SU-DHL-6 (cell line): ENCODE measurements at regions not wholly inside any gene's neighbourhood (a gene's known extent, or its start where the extent isn't known, plus 50 kb on each side); places are given as distances from the start of the nearest gene placed in this dataset.

Experiments
- H2AFZ ChIP-seq: fragments of 200-600 bp; sonication (generic); 2 replicates; pipeline ENCODE4 v1.6.1; 2014; ENCODE audit warnings: low read depth, mild to moderate bottlenecking, moderate library complexity, mixed read lengths, antibody characterized with exemption, low read length; ENCODE audit not compliant: severe bottlenecking
- H3F3A ChIP-seq: fragments of 200-600 bp; shearing (Covaris generic); 2 replicates; pipeline ENCODE4 v1.6.0; 2016; ENCODE audit warnings: antibody characterized with exemption, mild to moderate bottlenecking; ENCODE audit not compliant: insufficient read depth
- H3K27ac ChIP-seq: fragments of 200-600 bp; sonication (generic); 2 replicates; pipeline ENCODE4 v1.5.1; 2016; ENCODE audit warnings: low read depth, mild to moderate bottlenecking, low read length, moderate library complexity, mixed read lengths
- H3K27me3 ChIP-seq: fragments of 200-600 bp; sonication (generic), shearing (Covaris generic); 2 replicates; pipeline ENCODE4 v1.6.0; 2014; ENCODE audit warnings: mild to moderate bottlenecking, low read length
- H3K36me3 ChIP-seq: fragments of 200-600 bp; sonication (generic); 2 replicates; pipeline ENCODE4 v1.6.1; 2014; ENCODE audit warnings: mild to moderate bottlenecking, low read length, mixed read lengths
- H3K4me2 ChIP-seq: fragments of 300-600, 200-600 bp; shearing (Covaris generic), sonication (generic); 2 replicates; pipeline ENCODE4 v1.6.0; 2014; ENCODE audit warnings: low read length, low read depth, mild to moderate bottlenecking; ENCODE audit not compliant: poor library complexity, severe bottlenecking
- H3K4me3 ChIP-seq: fragments of 200-600 bp; sonication (generic); 2 replicates; pipeline ENCODE4 v1.5.1; 2014; ENCODE audit warnings: antibody characterized with exemption, low read length, mild to moderate bottlenecking, mixed read lengths; ENCODE audit not compliant: insufficient read depth, poor library complexity, severe bottlenecking
- H3K79me2 ChIP-seq: fragments of 200-600 bp; sonication (generic); 2 replicates; pipeline ENCODE4 v1.6.1; 2014; ENCODE audit warnings: mild to moderate bottlenecking, low read length, moderate library complexity; ENCODE audit not compliant: insufficient read depth
- H3K9ac ChIP-seq: fragments of 200-600 bp; sonication (generic); 2 replicates; pipeline ENCODE4 v1.7.0; 2014; ENCODE audit warnings: mild to moderate bottlenecking, low read length
- H3K9me2 ChIP-seq: fragments of 200-600 bp; sonication (generic); replicated peaks from 2 replicates; pipeline ENCODE4 v1.6.1; 2014; ENCODE audit warnings: low read length; ENCODE audit not compliant: insufficient read depth
- H3K9me3 ChIP-seq: fragments of 200-600 bp; sonication (generic); 2 replicates; pipeline ENCODE4 v1.6.1; 2014; ENCODE audit warnings: low read length, mixed read lengths; ENCODE audit not compliant: insufficient read depth
- H4K20me1 ChIP-seq: fragments of 200-600 bp; sonication (generic); 2 replicates; pipeline ENCODE4 v1.6.1; 2014; ENCODE audit warnings: low read depth, mild to moderate bottlenecking, antibody characterized with exemption, low read length, moderate library complexity, mixed read lengths
- EZH2phosphoT487 ChIP-seq: fragments of 200-600 bp; sonication (generic), shearing (Covaris generic); conservative IDR thresholded peaks from 2 replicates; pipeline ENCODE4 v1.6.1; 2018; ENCODE audit warnings: mild to moderate bottlenecking, antibody characterized with exemption, low read length, moderate library complexity, mixed read lengths
- TF ChIP-seq, protein P1 (sequence below): fragments of 200-600 bp; sonication (generic); IDR thresholded peaks from one replicate; pipeline ENCODE4 v1.5.1; 2017; ENCODE audit warnings: antibody characterized with exemption, mild to moderate bottlenecking, low read length, moderate library complexity; ENCODE audit not compliant: insufficient read depth, poor library complexity, severe bottlenecking

DNA sequence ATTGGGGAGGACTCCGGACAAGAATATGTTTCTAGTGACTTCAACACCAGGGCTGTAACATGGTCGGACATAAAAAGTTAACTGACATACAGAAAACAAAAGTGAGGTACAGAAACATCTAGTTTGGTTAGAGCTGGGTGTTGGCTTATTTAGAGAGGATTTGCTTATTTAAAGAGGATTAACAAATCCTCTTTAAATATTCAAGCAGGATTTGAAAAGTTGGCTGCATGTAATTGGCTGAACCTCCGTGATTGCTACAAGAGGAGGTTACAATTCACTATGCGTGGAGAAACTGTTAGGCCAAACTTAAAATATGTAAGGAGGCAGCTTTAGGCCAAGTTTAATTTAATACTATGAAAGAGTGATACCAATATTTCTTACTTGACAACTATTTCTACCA lies 2707.4 kb downstream of the ARAP2 start:
- no peaks in the 10 kb centered on the region for H3K79me2 ChIP-seq
- H3K36me3 ChIP-seq: no peaks in the 10 kb centered on the region
- no peak for TF ChIP-seq EZH2phosphoT487
- TF ChIP-seq, protein P1, sequence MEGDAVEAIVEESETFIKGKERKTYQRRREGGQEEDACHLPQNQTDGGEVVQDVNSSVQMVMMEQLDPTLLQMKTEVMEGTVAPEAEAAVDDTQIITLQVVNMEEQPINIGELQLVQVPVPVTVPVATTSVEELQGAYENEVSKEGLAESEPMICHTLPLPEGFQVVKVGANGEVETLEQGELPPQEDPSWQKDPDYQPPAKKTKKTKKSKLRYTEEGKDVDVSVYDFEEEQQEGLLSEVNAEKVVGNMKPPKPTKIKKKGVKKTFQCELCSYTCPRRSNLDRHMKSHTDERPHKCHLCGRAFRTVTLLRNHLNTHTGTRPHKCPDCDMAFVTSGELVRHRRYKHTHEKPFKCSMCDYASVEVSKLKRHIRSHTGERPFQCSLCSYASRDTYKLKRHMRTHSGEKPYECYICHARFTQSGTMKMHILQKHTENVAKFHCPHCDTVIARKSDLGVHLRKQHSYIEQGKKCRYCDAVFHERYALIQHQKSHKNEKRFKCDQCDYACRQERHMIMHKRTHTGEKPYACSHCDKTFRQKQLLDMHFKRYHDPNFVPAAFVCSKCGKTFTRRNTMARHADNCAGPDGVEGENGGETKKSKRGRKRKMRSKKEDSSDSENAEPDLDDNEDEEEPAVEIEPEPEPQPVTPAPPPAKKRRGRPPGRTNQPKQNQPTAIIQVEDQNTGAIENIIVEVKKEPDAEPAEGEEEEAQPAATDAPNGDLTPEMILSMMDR: no peak
- no peak overlapping the region for H3K27ac ChIP-seq
- H3F3A ChIP-seq: no peaks in the 10 kb centered on the region
- H3K4me2 ChIP-seq: no peak overlapping the region
- H3K9me3 ChIP-seq: no peaks in the 10 kb centered on the region
- no peaks in the 10 kb centered on the region for H3K27me3 ChIP-seq
- no peaks in the 10 kb centered on the region for H3K9me2 ChIP-seq
- no peak overlapping the region for H2AFZ ChIP-seq
- no peak overlapping the region for H3K4me3 ChIP-seq
- no peak overlapping the region for H3K9ac ChIP-seq
- H4K20me1 ChIP-seq: no peaks in the 10 kb centered on the region

DNA sequence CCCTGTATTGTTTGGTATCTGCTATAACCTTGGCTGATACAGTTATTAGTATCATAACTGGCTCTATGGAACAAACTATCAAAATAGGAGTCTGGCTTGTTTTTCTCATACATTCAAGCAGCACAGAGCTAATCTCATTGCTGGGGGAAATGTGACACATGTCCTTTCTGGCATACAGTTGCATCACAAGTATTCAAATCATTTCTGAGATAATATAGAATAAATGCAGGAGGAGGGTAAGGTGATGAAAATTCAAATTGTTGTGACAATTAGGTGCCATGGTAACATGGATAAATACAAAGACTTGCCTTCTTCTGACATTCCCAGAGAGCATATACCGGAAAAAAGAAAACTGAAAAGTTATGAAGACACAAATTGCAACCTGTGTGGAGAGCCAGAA lies 2706.8 kb downstream of the ARAP2 start:
- H3K9ac ChIP-seq: no peak overlapping the region
- TF ChIP-seq EZH2phosphoT487: no peak
- no peaks in the 10 kb centered on the region for H3K27me3 ChIP-seq
- H3K36me3 ChIP-seq: no peaks in the 10 kb centered on the region
- no peaks in the 10 kb centered on the region for H3K9me3 ChIP-seq
- H3K79me2 ChIP-seq: no peaks in the 10 kb centered on the region
- H3F3A ChIP-seq: no peaks in the 10 kb centered on the region
- H3K27ac ChIP-seq: no peak overlapping the region
- no peak overlapping the region for H2AFZ ChIP-seq
- no peaks in the 10 kb centered on the region for H4K20me1 ChIP-seq
- no peaks in the 10 kb centered on the region for H3K9me2 ChIP-seq
- no peak overlapping the region for H3K4me2 ChIP-seq
- H3K4me3 ChIP-seq: no peak overlapping the region

DNA sequence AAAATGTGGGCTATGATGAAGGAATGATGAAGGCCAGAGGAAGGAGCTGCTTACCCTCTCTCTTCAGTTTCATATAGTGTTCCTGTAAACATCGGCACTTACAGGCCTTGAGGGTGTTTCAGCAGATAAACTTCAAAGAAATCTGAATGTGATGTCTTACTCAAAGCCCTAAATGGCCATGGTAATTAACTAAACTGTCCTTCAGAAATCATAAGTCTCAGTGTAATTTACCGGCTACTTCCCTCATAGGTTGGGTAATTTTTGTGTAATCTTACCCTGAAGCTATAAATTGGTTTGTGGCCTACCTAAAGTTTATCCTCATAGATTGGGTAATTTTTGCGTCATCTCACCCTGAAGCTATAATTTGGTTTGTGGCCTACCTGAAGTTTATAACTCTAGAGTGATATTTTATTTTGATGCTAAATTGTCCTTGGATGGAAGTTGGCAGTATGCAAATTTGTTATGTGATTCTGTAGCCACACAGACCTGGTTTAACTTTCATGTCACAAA lies 2700.3 kb downstream of the ARAP2 start:
- no peaks in the 10 kb centered on the region for H3K27me3 ChIP-seq
- H4K20me1 ChIP-seq: no peaks in the 10 kb centered on the region
- H3F3A ChIP-seq: no peaks in the 10 kb centered on the region
- H3K27ac ChIP-seq: no peak overlapping the region
- no peaks in the 10 kb centered on the region for H3K9me2 ChIP-seq
- H3K4me3 ChIP-seq: no peak overlapping the region
- no peaks in the 10 kb centered on the region for H3K9me3 ChIP-seq
- no peak overlapping the region for H3K4me2 ChIP-seq
- no peaks in the 10 kb centered on the region for H3K36me3 ChIP-seq
- H3K9ac ChIP-seq: no peak overlapping the region
- TF ChIP-seq EZH2phosphoT487: no peak
- TF ChIP-seq, protein P1: no peak
- no peaks in the 10 kb centered on the region for H3K79me2 ChIP-seq
- no peak overlapping the region for H2AFZ ChIP-seq

DNA sequence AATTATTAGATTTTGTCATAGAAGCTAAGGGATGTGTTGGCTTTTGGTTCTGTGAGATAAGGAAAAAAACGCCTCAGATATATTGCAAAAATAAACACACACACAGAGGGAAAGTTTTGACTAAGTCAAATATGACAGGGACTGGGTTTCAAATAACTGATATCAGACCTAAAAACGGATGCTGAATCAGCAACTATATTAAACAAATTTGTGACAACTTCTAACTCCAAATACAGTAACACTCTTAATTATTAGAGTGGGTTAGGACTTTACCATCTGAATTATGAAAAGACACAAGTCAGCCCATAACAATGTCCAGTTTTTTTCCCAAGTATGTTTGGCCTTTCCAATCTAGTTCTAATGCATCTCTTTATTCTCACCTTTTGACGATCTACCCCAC lies 2693.1 kb downstream of the ARAP2 start:
- TF ChIP-seq, protein P1: no peak
- TF ChIP-seq EZH2phosphoT487: no peak
- H3K36me3 ChIP-seq: no peaks in the 10 kb centered on the region
- no peaks in the 10 kb centered on the region for H3K27me3 ChIP-seq
- H2AFZ ChIP-seq: no peak overlapping the region
- no peaks in the 10 kb centered on the region for H3F3A ChIP-seq
- no peaks in the 10 kb centered on the region for H3K79me2 ChIP-seq
- no peak overlapping the region for H3K9ac ChIP-seq
- H4K20me1 ChIP-seq: no peaks in the 10 kb centered on the region
- no peak overlapping the region for H3K4me2 ChIP-seq
- H3K9me2 ChIP-seq: no peaks in the 10 kb centered on the region
- H3K4me3 ChIP-seq: no peak overlapping the region
- H3K27ac ChIP-seq: no peak overlapping the region
- no peaks in the 10 kb centered on the region for H3K9me3 ChIP-seq
